CD4-positive, alpha-beta T cell (primary cell): ENCODE measurements at regions not wholly inside any gene's neighbourhood (a gene's known extent, or its start where the extent isn't known, plus 50 kb on each side); places are given as distances from the start of the nearest gene placed in this dataset.

Source experiments
- ATAC-seq: fragments of 200-7000 bp; cut with Tn5 transposase; one replicate; pipeline ENCODE4 v1.10.0; 2022; ENCODE audit warnings: mild to moderate bottlenecking; ENCODE audit not compliant: poor library complexity
- CTCF ChIA-PET: fragments of 350-600 bp; sonication (Branson Sonifier 250); formaldehyde crosslinking; loops from one replicate; lab custom pipeline; 2021; ENCODE audit warnings: antibody characterized with exemption, inconsistent platforms; lab: Charles Lee
- POLR2A ChIA-PET: fragments of 350-600 bp; sonication (Branson Sonifier 250); formaldehyde crosslinking; loops from one replicate; lab custom pipeline; 2021; ENCODE audit warnings: antibody characterized with exemption, inconsistent platforms; lab: Charles Lee
- DNase-seq, 14 experiments: peaks; one replicate each; pipeline ENCODE4 v3.0.0-alpha.2; 2013 to 2020; ENCODE audit warnings: mixed read lengths in 2 of 14
- H3K27ac ChIP-seq, 2 donors: one replicate each; pipeline versions ENCODE4 v1.5.1 to v1.7.0; 2013; ENCODE audit warnings: low read length in 2 of 2, low read depth in 1 of 2, mild to moderate bottlenecking in 1 of 2
- H3K27me3 ChIP-seq, 2 experiments: 1 replicate in 1 of 2; 2 replicates in 1 of 2; pipeline versions ENCODE4 v1.6.1 to v1.7.0; 2013; ENCODE audit warnings: low read length in 2 of 2, control low read depth in 1 of 2, mild to moderate bottlenecking in 1 of 2, moderate library complexity in 1 of 2; ENCODE audit not compliant: insufficient read depth in 2 of 2, control insufficient read depth in 1 of 2
- H3K36me3 ChIP-seq: one replicate; pipeline ENCODE4 v1.6.1; 2013; ENCODE audit warnings: low read length, control low read depth; ENCODE audit not compliant: insufficient read depth
- H3K4me1 ChIP-seq: one replicate; pipeline ENCODE4 v1.6.1; 2013; ENCODE audit warnings: low read length, control low read depth; ENCODE audit not compliant: insufficient read depth
- H3K4me3 ChIP-seq: one replicate; pipeline ENCODE4 v1.5.1; 2013; ENCODE audit warnings: mild to moderate bottlenecking, low read length, moderate library complexity
- H3K9me3 ChIP-seq, 2 experiments: 1 replicate in 1 of 2; 2 replicates in 1 of 2; pipeline versions ENCODE4 v1.6.1 to v1.7.0; 2013; ENCODE audit warnings: low read length in 2 of 2, mild to moderate bottlenecking in 2 of 2, control low read depth in 1 of 2, moderate library complexity in 1 of 2; ENCODE audit not compliant: control insufficient read depth in 1 of 2, insufficient read depth in 1 of 2
- H3K27ac Mint-ChIP-seq: one replicate; pipeline ENCODE4 v1.8.0; 2020; ENCODE audit warnings: mixed read lengths
- H3K27me3 Mint-ChIP-seq: one replicate; pipeline ENCODE4 v1.8.0; 2021; ENCODE audit warnings: mixed read lengths
- H3K36me3 Mint-ChIP-seq: one replicate; pipeline ENCODE4 v1.8.0; 2021; ENCODE audit warnings: low read depth, mixed read lengths
- H3K4me1 Mint-ChIP-seq: one replicate; pipeline ENCODE4 v1.8.0; 2021; ENCODE audit warnings: low read depth, mixed read lengths
- H3K4me3 Mint-ChIP-seq: one replicate; pipeline ENCODE4 v1.8.0; 2020; ENCODE audit warnings: mild to moderate bottlenecking, mixed read lengths
- H3K9me3 Mint-ChIP-seq: one replicate; pipeline ENCODE4 v1.8.0; 2020; ENCODE audit warnings: mixed read lengths
- CTCF ChIP-seq: fragments of 200-600 bp; IDR thresholded peaks from one replicate; pipeline ENCODE4 v1.8.0; 2022; ENCODE audit warnings: antibody characterized with exemption, mild to moderate bottlenecking
- intact Hi-C, 2 experiments: fragments of 100-400 bp; cut with DNase I in 1 of 2; cut with micrococcal nuclease in 1 of 2; formaldehyde crosslinking; loops; one replicate each; pipeline versions ENCODE4 v1.15.1 to v1.9.0; 2023 to 2025; cut with DNase I, micrococcal nuclease

GRCh38 chr5:124034083-124034700, 522.2 kb downstream of the CSNK1G3 start:
- CTCF ChIA-PET: no interaction called here

GRCh38 chr5:124030043-124030491, 518.1 kb downstream of the CSNK1G3 start:
- ATAC-seq (no peak), DNase-seq (no peak)
- peaks cover 0 to 8% of the 10 kb centered on the region in 2 experiments for H3K9me3 ChIP-seq
- Mint-ChIP-seq H3K27ac (no peak overlapping the region), H3K4me1 (no peaks in the 10 kb centered on the region), H3K9me3 (no peaks in the 10 kb centered on the region), H3K36me3 (no peaks in the 10 kb centered on the region), H3K27me3 (no peaks in the 10 kb centered on the region), H3K4me3 (no peak overlapping the region)
- no peaks in the 10 kb centered on the region for H3K4me1 ChIP-seq
- intact Hi-C loops: no loop called here
- no peaks in the 10 kb centered on the region for H3K36me3 ChIP-seq
- CTCF ChIA-PET: no interaction called here
- POLR2A ChIA-PET: no interaction called here
- H3K27me3 ChIP-seq: no peaks in the 10 kb centered on the region
- TF ChIP-seq CTCF: no peak
- H3K27ac ChIP-seq: no peak overlapping the region
- H3K4me3 ChIP-seq: no peak overlapping the region

More at GRCh38 chr5:124034083-124034700, 522.2 kb downstream of the CSNK1G3 start:
- Mint-ChIP-seq H3K36me3 (no peaks in the 10 kb centered on the region), H3K27me3 (no peaks in the 10 kb centered on the region), H3K9me3 (no peaks in the 10 kb centered on the region), H3K4me3 (no peak overlapping the region), H3K27ac (no peak overlapping the region), H3K4me1 (no peaks in the 10 kb centered on the region)
- no peak for DNase-seq
- Histone ChIP-seq H3K27me3 (no peaks in the 10 kb centered on the region), H3K9me3 (no peaks in the 10 kb centered on the region), H3K36me3 (no peaks in the 10 kb centered on the region), H3K4me3 (no peak overlapping the region), H3K27ac (no peak overlapping the region), H3K4me1 (no peaks in the 10 kb centered on the region)
- ATAC-seq: no peak
- intact Hi-C loops: no loop called here
- POLR2A ChIA-PET: no interaction called here
- TF ChIP-seq CTCF: no peak

- no peak for TF ChIP-seq CTCF
- ChIA-PET CTCF (no interaction called here), POLR2A (no interaction called here)
- Histone ChIP-seq H3K4me1 (no peaks in the 10 kb centered on the region), H3K36me3 (no peaks in the 10 kb centered on the region), H3K9me3 (peaks cover 0 to 8% of the 10 kb centered on the region in 2 experiments), H3K27me3 (no peaks in the 10 kb centered on the region), H3K4me3 (no peak overlapping the region), H3K27ac (no peak overlapping the region)
- ATAC-seq (no peak), DNase-seq (no peak)
- Mint-ChIP-seq H3K9me3 (no peaks in the 10 kb centered on the region), H3K36me3 (no peaks in the 10 kb centered on the region), H3K4me3 (no peak overlapping the region), H3K4me1 (no peaks in the 10 kb centered on the region), H3K27ac (no peak overlapping the region), H3K27me3 (no peaks in the 10 kb centered on the region)
- intact Hi-C loops: no loop called here
Measured at GRCh38 chr5:124027441-124027840, 515.5 kb downstream of the CSNK1G3 start.
